ENCODE measurements at regions not wholly inside any gene's neighbourhood (a gene's known extent, or its start where the extent isn't known, plus 50 kb on each side); places are given as distances from the start of the nearest gene placed in this dataset.

DNA sequence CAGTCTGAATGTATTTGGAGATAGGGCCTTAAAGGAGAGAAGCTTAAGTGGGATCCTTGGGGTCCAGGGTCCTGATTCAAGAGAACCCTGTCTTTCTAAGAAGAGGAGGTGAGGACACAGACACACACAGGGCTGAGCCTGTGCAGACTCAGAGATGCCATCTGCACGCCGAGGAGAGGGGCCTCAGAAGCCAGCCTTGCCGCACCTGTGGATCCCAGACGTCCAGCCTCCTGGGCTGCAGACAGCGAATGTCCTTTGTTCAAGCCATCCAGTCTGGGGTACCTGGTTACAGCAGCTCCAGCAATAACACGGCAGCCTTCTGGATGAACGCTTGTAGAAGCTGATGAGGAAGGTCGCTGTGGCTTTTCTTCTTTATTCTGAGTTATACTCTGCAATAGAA, 1086.1 kb downstream of the BRD1 start (continued):
- TF ChIP-seq CREB5 (CRISPR knock-in tag; IDR thresholded peaks at IDR 0.05; ENCODE audit: low read depth), result no peak
- no peak for TF ChIP-seq SNAI2 (CRISPR knock-in tag; IDR thresholded peaks at IDR 0.05)
- TF ChIP-seq, protein P1, sequence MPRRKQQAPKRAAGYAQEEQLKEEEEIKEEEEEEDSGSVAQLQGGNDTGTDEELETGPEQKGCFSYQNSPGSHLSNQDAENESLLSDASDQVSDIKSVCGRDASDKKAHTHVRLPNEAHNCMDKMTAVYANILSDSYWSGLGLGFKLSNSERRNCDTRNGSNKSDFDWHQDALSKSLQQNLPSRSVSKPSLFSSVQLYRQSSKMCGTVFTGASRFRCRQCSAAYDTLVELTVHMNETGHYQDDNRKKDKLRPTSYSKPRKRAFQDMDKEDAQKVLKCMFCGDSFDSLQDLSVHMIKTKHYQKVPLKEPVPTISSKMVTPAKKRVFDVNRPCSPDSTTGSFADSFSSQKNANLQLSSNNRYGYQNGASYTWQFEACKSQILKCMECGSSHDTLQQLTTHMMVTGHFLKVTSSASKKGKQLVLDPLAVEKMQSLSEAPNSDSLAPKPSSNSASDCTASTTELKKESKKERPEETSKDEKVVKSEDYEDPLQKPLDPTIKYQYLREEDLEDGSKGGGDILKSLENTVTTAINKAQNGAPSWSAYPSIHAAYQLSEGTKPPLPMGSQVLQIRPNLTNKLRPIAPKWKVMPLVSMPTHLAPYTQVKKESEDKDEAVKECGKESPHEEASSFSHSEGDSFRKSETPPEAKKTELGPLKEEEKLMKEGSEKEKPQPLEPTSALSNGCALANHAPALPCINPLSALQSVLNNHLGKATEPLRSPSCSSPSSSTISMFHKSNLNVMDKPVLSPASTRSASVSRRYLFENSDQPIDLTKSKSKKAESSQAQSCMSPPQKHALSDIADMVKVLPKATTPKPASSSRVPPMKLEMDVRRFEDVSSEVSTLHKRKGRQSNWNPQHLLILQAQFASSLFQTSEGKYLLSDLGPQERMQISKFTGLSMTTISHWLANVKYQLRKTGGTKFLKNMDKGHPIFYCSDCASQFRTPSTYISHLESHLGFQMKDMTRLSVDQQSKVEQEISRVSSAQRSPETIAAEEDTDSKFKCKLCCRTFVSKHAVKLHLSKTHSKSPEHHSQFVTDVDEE (CRISPR knock-in tag; IDR thresholded peaks at IDR 0.05), result no peak
- TF ChIP-seq ZNF70 (CRISPR knock-in tag; IDR thresholded peaks at IDR 0.05), result no peak
- no peak for TF ChIP-seq OSR1 (CRISPR knock-in tag; IDR thresholded peaks at IDR 0.05)
- no peak for TF ChIP-seq BACH2 (CRISPR knock-in tag; IDR thresholded peaks at IDR 0.05; ENCODE audit: borderline replicate concordance)

DNA sequence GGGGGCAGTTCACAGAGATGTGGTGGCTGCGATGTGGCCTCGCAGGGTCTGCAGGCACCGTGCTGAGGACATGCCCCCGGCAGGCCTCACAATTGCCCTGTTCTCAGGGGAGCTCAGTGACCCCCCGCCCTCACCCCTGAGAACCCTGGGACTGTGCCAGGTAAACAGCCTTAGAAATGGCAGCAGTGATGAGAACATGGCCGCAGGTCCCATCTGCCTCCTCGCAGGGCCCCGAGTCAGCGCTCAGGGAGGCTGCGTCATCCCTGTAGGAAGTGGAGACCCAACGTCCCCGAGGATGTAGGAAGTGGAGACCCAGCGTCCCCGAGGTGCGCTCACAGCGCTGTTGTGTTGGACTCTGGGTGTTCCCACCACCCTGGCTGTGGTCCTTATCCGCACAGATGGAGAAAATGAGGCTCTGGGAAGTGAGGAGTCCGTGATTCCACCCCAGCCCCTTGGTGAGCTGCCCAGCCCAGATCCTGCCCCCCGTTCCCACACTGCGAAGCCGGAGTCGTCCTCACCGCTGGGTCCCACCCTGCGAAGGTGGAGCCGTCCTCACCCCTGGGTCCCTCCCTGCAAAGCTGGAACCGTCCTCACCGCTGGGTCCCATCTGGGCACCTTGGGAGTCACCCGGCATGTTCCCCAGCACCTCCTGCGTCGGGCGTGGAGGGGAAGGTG, 1086.8 kb downstream of the BRD1 start:
- ATAC-seq, result no peak
- no peak for TF ChIP-seq ISL1 (CRISPR knock-in tag; IDR thresholded peaks at IDR 0.05)
- TF ChIP-seq, protein P2, sequence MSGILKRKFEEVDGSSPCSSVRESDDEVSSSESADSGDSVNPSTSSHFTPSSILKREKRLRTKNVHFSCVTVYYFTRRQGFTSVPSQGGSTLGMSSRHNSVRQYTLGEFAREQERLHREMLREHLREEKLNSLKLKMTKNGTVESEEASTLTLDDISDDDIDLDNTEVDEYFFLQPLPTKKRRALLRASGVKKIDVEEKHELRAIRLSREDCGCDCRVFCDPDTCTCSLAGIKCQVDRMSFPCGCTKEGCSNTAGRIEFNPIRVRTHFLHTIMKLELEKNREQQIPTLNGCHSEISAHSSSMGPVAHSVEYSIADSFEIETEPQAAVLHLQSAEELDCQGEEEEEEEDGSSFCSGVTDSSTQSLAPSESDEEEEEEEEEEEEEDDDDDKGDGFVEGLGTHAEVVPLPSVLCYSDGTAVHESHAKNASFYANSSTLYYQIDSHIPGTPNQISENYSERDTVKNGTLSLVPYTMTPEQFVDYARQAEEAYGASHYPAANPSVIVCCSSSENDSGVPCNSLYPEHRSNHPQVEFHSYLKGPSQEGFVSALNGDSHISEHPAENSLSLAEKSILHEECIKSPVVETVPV (CRISPR knock-in tag; IDR thresholded peaks at IDR 0.05), result no peak

GRCh38 chr22:48740086-48740730, 1087.5 kb downstream of the BRD1 start:
- TF ChIP-seq PATZ1 (CRISPR knock-in tag; IDR thresholded peaks at IDR 0.05; ENCODE audit: borderline replicate concordance), result no peak
- TF ChIP-seq PPARA (CRISPR knock-in tag; IDR thresholded peaks at IDR 0.05; ENCODE audit: borderline replicate concordance), result no peak
- no peak for TF ChIP-seq BACH2 (CRISPR knock-in tag; IDR thresholded peaks at IDR 0.05; ENCODE audit: borderline replicate concordance)
- TF ChIP-seq CREB5 (CRISPR knock-in tag; IDR thresholded peaks at IDR 0.05; ENCODE audit: low read depth), result no peak
- no peak for TF ChIP-seq ZNF70 (CRISPR knock-in tag; IDR thresholded peaks at IDR 0.05)
- ATAC-seq, result no peak

- no peak for ATAC-seq
- TF ChIP-seq POU6F1 (CRISPR knock-in tag; IDR thresholded peaks at IDR 0.05; ENCODE audit: borderline replicate concordance, low read depth) (no peak), OSR1 (CRISPR knock-in tag; IDR thresholded peaks at IDR 0.05) (no peak), TOX (CRISPR knock-in tag; IDR thresholded peaks at IDR 0.05; ENCODE audit: borderline replicate concordance) (no peak), RARB (CRISPR knock-in tag; IDR thresholded peaks at IDR 0.05) (no peak), BACH2 (CRISPR knock-in tag; IDR thresholded peaks at IDR 0.05; ENCODE audit: borderline replicate concordance) (no peak), PATZ1 (CRISPR knock-in tag; IDR thresholded peaks at IDR 0.05; ENCODE audit: borderline replicate concordance) (no peak), CSDC2 (CRISPR knock-in tag; IDR thresholded peaks at IDR 0.05) (no peak), GLIS3 (CRISPR knock-in tag; IDR thresholded peaks at IDR 0.05) (no peak), SNAI2 (CRISPR knock-in tag; IDR thresholded peaks at IDR 0.05) (no peak), ZFP3 (CRISPR knock-in tag; IDR thresholded peaks at IDR 0.05) (no peak), ZC3H10 (CRISPR knock-in tag; IDR thresholded peaks at IDR 0.05) (no peak), PPARA (CRISPR knock-in tag; IDR thresholded peaks at IDR 0.05; ENCODE audit: borderline replicate concordance) (no peak), ISL1 (CRISPR knock-in tag; IDR thresholded peaks at IDR 0.05) (no peak), ARNTL (CRISPR knock-in tag; IDR thresholded peaks at IDR 0.05; ENCODE audit: borderline replicate concordance, low read depth) (no peak), ZNF70 (CRISPR knock-in tag; IDR thresholded peaks at IDR 0.05) (no peak)
- TF ChIP-seq, protein P2 (CRISPR knock-in tag; IDR thresholded peaks at IDR 0.05), result no peak
These were observed 1088.2 kb downstream of the BRD1 start for GRCh38 chr22:48739348-48740085.

Data from SK-N-SH treated with all-trans-retinoic acid at 6 μM for 48 hours (cell line).